Left ventricle myocardium inferior (tissue), 1 donor: ENCODE measurements at regions not wholly inside any gene's neighbourhood (a gene's known extent, or its start where the extent isn't known, plus 50 kb on each side); places are given as distances from the start of the nearest gene placed in this dataset.

Experiments used
- DNase-seq: peaks from one replicate; pipeline ENCODE4 v3.0.0-alpha.2; 2020
- H3K27ac ChIP-seq: fragments of 200-600 bp; replicated peaks from 2 replicates; pipeline ENCODE4 v1.8.0; 2021
- H3K27me3 ChIP-seq: fragments of 200-600 bp; 2 replicates; pipeline ENCODE4 v1.8.0; 2021; ENCODE audit warnings: low read depth
- H3K36me3 ChIP-seq: fragments of 200-600 bp; 2 replicates; pipeline ENCODE4 v1.8.0; 2021
- H3K4me1 ChIP-seq: fragments of 200-600 bp; 2 replicates; pipeline ENCODE4 v1.8.0; 2021
- H3K4me3 ChIP-seq: fragments of 200-600 bp; 2 replicates; pipeline ENCODE4 v1.8.0; 2021; ENCODE audit warnings: mild to moderate bottlenecking, moderate library complexity
- H3K9me3 ChIP-seq: fragments of 200-600 bp; replicated peaks from 2 replicates; pipeline ENCODE4 v1.8.0; 2021
- CTCF ChIP-seq: fragments of 200-600 bp; IDR thresholded peaks from 2 replicates; pipeline ENCODE4 v1.8.0; 2021; ENCODE audit warnings: antibody characterized with exemption, mild to moderate bottlenecking, borderline replicate concordance
- intact Hi-C: fragments of 100-400 bp; cut with micrococcal nuclease; formaldehyde crosslinking; loops from one replicate; pipeline ENCODE4 v1.11.0; 2022
- donor health status: DM: no; HTN: yes; CAD: no; lungs with severe emphysema.

- no peak for TF ChIP-seq CTCF
- no peak overlapping the region for H3K4me3 ChIP-seq
- intact Hi-C loops, result no loop called here
- DNase-seq, result no peak
- no peak overlapping the region for H3K27ac ChIP-seq
- H3K36me3 ChIP-seq, result no peaks in the 10 kb centered on the region
- no peaks in the 10 kb centered on the region for H3K27me3 ChIP-seq
- no peaks in the 10 kb centered on the region for H3K9me3 ChIP-seq
- H3K4me1 ChIP-seq, result no peaks in the 10 kb centered on the region
Measured at GRCh38 chr1:55833529-55834091, 618.4 kb upstream of the USP24 start.

- DNase-seq, result no peak
- Histone ChIP-seq H3K9me3 (no peaks in the 10 kb centered on the region), H3K4me1 (no peaks in the 10 kb centered on the region), H3K27me3 (no peaks in the 10 kb centered on the region), H3K4me3 (no peak overlapping the region), H3K27ac (no peak overlapping the region), H3K36me3 (no peaks in the 10 kb centered on the region)
- intact Hi-C loops, result no loop called here
- no peak for TF ChIP-seq CTCF
Measured at GRCh38 chr1:55831759-55832158, 616.6 kb upstream of the USP24 start.

GRCh38 chr1:55828044-55828443, 612.9 kb upstream of the USP24 start:
- intact Hi-C loops, result no loop called here
- Histone ChIP-seq H3K36me3 (no peaks in the 10 kb centered on the region), H3K27ac (no peak overlapping the region), H3K27me3 (no peaks in the 10 kb centered on the region), H3K9me3 (no peaks in the 10 kb centered on the region), H3K4me1 (no peaks in the 10 kb centered on the region), H3K4me3 (no peak overlapping the region)
- DNase-seq, result no peak
- TF ChIP-seq CTCF, result no peak

GRCh38 chr1:55827350-55827749, 612.2 kb upstream of the USP24 start:
- no peaks in the 10 kb centered on the region for H3K27me3 ChIP-seq
- no peaks in the 10 kb centered on the region for H3K9me3 ChIP-seq
- H3K4me3 ChIP-seq, result no peak overlapping the region
- no peak overlapping the region for H3K27ac ChIP-seq
- intact Hi-C loops, result no loop called here
- no peak for DNase-seq
- no peaks in the 10 kb centered on the region for H3K36me3 ChIP-seq
- no peak for TF ChIP-seq CTCF
- H3K4me1 ChIP-seq, result no peaks in the 10 kb centered on the region

GRCh38 chr1:55826381-55827080, 611.4 kb upstream of the USP24 start:
- intact Hi-C loops, result no loop called here

More at GRCh38 chr1:55826381-55827080, 611.4 kb upstream of the USP24 start:
- no peaks in the 10 kb centered on the region for H3K4me1 ChIP-seq
- H3K9me3 ChIP-seq, result no peaks in the 10 kb centered on the region
- TF ChIP-seq CTCF, result no peak
- H3K36me3 ChIP-seq, result no peaks in the 10 kb centered on the region
- no peak overlapping the region for H3K4me3 ChIP-seq
- DNase-seq, result no peak
- no peak overlapping the region for H3K27ac ChIP-seq
- H3K27me3 ChIP-seq, result no peaks in the 10 kb centered on the region
